BJ (cell line): ENCODE measurements at regions not wholly inside any gene's neighbourhood (a gene's known extent, or its start where the extent isn't known, plus 50 kb on each side); places are given as distances from the start of the nearest gene placed in this dataset.
A peak's percentile ranks its signal among the peaks of the same experiment; 100 is the strongest.

ENCODE experiments used
- CTCF ChIA-PET: fragments of 350-600 bp; formaldehyde crosslinking; extraction: SDS; loops from one replicate; lab custom pipeline; 2021; ENCODE audit warnings: antibody characterized with exemption, inconsistent platforms; lab: Yijun Ruan, JAX
- POLR2A ChIA-PET: fragments of 300-600 bp; sonication (Branson Sonifier 250); formaldehyde crosslinking; extraction: SDS; loops from one replicate; lab custom pipeline; 2021; ENCODE audit warnings: antibody characterized with exemption; lab: Charles Lee
- DNase-seq: peaks from one replicate; pipeline ENCODE4 v3.0.0-alpha.2; 2011; ENCODE audit warnings: low read depth
- H3K27me3 ChIP-seq: 2 replicates; pipeline ENCODE4 v1.6.0; 2011; ENCODE audit warnings: low read length; ENCODE audit not compliant: control insufficient read depth, insufficient read depth
- H3K36me3 ChIP-seq: 2 replicates; pipeline ENCODE4 v1.5.1; 2011; ENCODE audit warnings: low read length; ENCODE audit not compliant: control insufficient read depth, insufficient read depth
- H3K4me3 ChIP-seq: 2 replicates; pipeline ENCODE4 v1.5.1; 2011; ENCODE audit warnings: low read depth, mild to moderate bottlenecking, control low read depth, low read length
- TF ChIP-seq, protein P1 (sequence below): IDR thresholded peaks from 2 replicates; pipeline ENCODE4 v1.5.1; 2011; ENCODE audit warnings: low read depth, mild to moderate bottlenecking, control low read depth, inconsistent platforms, low read length, moderate library complexity; ENCODE audit not compliant: insufficient read depth

GRCh38 chr20:52496191-52496590, 304.6 kb upstream of the ZFP64 start:
- Histone ChIP-seq H3K27me3 (no peaks in the 10 kb centered on the region), H3K4me3 (no peak overlapping the region), H3K36me3 (no peaks in the 10 kb centered on the region)
- POLR2A ChIA-PET = no interaction called here
- CTCF ChIA-PET = no interaction called here
- DNase-seq = no peak
- TF ChIP-seq, protein P1, sequence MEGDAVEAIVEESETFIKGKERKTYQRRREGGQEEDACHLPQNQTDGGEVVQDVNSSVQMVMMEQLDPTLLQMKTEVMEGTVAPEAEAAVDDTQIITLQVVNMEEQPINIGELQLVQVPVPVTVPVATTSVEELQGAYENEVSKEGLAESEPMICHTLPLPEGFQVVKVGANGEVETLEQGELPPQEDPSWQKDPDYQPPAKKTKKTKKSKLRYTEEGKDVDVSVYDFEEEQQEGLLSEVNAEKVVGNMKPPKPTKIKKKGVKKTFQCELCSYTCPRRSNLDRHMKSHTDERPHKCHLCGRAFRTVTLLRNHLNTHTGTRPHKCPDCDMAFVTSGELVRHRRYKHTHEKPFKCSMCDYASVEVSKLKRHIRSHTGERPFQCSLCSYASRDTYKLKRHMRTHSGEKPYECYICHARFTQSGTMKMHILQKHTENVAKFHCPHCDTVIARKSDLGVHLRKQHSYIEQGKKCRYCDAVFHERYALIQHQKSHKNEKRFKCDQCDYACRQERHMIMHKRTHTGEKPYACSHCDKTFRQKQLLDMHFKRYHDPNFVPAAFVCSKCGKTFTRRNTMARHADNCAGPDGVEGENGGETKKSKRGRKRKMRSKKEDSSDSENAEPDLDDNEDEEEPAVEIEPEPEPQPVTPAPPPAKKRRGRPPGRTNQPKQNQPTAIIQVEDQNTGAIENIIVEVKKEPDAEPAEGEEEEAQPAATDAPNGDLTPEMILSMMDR = no peak

DNA sequence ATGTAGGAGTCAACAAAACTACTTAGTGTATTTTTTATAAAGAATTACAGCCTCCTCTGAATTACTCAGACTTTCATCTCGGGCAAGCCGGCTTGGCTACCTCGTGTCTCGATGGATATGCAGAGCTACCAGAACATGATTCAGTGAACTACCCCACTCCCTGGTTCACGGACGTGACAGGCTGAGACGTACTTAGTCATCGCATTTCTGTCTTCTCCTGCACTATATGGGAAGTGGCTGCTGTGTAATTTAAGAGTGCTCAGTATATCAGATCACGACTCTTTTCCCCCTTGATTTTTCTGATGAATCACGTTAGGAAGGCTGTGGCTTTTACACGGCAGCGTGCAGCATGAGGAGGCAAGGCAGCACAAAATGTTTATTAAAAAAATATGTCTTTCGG, 302.7 kb upstream of the ZFP64 start:
- no peaks in the 10 kb centered on the region for H3K27me3 ChIP-seq
- H3K4me3 ChIP-seq = no peak overlapping the region
- POLR2A ChIA-PET = no interaction called here
- H3K36me3 ChIP-seq = no peaks in the 10 kb centered on the region
- CTCF ChIA-PET = no interaction called here
- TF ChIP-seq, protein P1 = no peak
- peak; percentile 91 for DNase-seq

DNA sequence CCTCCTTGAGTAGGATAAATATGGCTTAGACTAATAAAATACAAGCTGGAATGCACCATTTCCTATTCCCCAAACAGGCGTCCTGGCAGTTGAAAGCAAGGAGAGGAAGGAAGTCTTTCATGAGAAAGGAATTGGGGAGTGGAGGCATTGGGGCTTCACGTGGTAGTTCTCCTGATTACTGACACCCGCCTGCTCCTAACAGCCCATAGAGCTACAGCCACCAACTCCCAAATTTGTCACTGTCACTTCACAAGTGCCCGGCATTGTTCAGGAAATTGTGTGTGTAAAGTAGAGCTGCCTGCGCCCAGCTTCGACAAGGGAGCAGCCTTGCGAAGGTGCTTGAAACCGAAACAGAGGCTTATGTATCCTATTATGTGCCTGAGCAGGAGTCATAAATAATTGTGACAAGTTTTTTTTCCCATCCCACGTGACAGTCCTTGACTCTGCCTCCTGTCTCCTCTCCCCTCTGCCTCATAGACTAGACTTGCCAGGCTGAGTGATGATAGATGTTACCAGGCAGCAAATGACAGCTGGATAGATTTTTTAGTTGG, 301.7 kb upstream of the ZFP64 start:
- TF ChIP-seq, protein P1 = no peak

GRCh38 chr20:52490711-52491430, 299.3 kb upstream of the ZFP64 start:
- Histone ChIP-seq H3K4me3 (no peak overlapping the region), H3K36me3 (no peaks in the 10 kb centered on the region), H3K27me3 (no peaks in the 10 kb centered on the region)
- ChIA-PET POLR2A (no interaction called here), CTCF (no interaction called here)
- TF ChIP-seq, protein P1 = no peak
- peak; percentile 83 for DNase-seq

More for the DNA sequence above, 301.7 kb upstream of the ZFP64 start:
- CTCF ChIA-PET = no interaction called here
- no peak overlapping the region for H3K4me3 ChIP-seq
- H3K27me3 ChIP-seq = no peaks in the 10 kb centered on the region
- peak; percentile 33 for DNase-seq
- no peaks in the 10 kb centered on the region for H3K36me3 ChIP-seq
- POLR2A ChIA-PET = no interaction called here

GRCh38 chr20:52484438-52484837, 292.9 kb upstream of the ZFP64 start:
- ChIA-PET POLR2A (interaction anchor here (0.6 kb wide), 1 partner anchor 13 kb away, joined by 3 read pairs; no protein-coding TSS in a partner anchor), CTCF (interaction anchor here (1.0 kb wide), 1 partner anchor 10 kb away, joined by 3 read pairs; no protein-coding TSS in a partner anchor)
- Histone ChIP-seq H3K4me3 (no peak overlapping the region), H3K27me3 (no peaks in the 10 kb centered on the region), H3K36me3 (no peaks in the 10 kb centered on the region)
- DNase-seq = peak; percentile 49
- TF ChIP-seq, protein P1 = no peak
